Mucosa of descending colon (tissue), 3 donors: ENCODE measurements at regions not wholly inside any gene's neighbourhood (a gene's known extent, or its start where the extent isn't known, plus 50 kb on each side); places are given as distances from the start of the nearest gene placed in this dataset.

ENCODE experiments used
- ATAC-seq: fragments of 200-7000 bp; cut with Tn5 transposase; one replicate; pipeline ENCODE4 v1.9.1; 2020; ENCODE audit warnings: mild to moderate bottlenecking, moderate library complexity
- DNase-seq, 3 donors: peaks; one replicate each; pipeline ENCODE4 v3.0.0-alpha.2; 2020
- H3K36me3 ChIP-seq: fragments of 200-600 bp; one replicate; pipeline ENCODE4 v1.8.0; 2021; ENCODE audit warnings: low read depth, mild to moderate bottlenecking
- H3K4me1 ChIP-seq: fragments of 200-600 bp; one replicate; pipeline ENCODE4 v1.8.0; 2021; ENCODE audit warnings: low read depth, mild to moderate bottlenecking
- H3K4me3 ChIP-seq: fragments of 200-600 bp; one replicate; pipeline ENCODE4 v1.8.0; 2021; ENCODE audit warnings: mild to moderate bottlenecking
- H3K9me3 ChIP-seq: fragments of 200-600 bp; one replicate; pipeline ENCODE4 v1.8.0; 2021; ENCODE audit warnings: mild to moderate bottlenecking
- intact Hi-C, 2 donors: fragments of 100-400 bp; cut with DNase I in 1 of 2; cut with micrococcal nuclease in 1 of 2; formaldehyde crosslinking; loops; one replicate each; pipeline versions ENCODE4 v1.11.0 to v1.11.1; 2022; cut with DNase I, micrococcal nuclease
- TF ChIP-seq, protein P1 (sequence below): fragments of 200-600 bp; IDR thresholded peaks from one replicate; pipeline ENCODE4 v1.8.0; 2022; ENCODE audit warnings: antibody characterized with exemption, mild to moderate bottlenecking
- donor health status: DM: no; HTN: no; CAD: no; lungs with moderate emphysema.
- donor health status: DM: no; HTN: no; CAD: no.
- donor health status: DM: no; HTN: yes; CAD: no.

DNA sequence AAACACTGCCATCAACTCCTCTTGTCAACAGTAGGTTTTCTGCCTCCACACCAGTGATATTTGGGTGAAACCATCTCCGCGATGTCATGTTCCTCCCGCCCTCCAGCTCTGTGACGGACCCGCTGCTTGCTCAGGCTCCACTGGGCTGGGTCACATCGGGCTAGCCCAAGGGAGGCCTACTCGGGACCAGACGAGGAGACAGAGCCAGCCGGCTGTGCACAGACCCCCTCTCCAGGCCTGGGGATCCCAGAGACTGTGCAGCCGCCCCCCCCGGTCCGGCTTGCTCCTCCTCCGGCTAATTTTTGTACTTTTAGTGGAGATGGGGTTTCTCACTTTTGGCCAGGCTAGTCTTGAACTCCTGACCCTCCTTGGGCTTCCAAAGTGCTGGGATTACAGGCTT lies 202.4 kb upstream of the PRDM9 start:
- Histone ChIP-seq H3K36me3 (no peaks in the 10 kb centered on the region), H3K4me1 (no peaks in the 10 kb centered on the region), H3K9me3 (peaks cover 15% of the 10 kb centered on the region), H3K4me3 (no peak overlapping the region)
- TF ChIP-seq, protein P1, sequence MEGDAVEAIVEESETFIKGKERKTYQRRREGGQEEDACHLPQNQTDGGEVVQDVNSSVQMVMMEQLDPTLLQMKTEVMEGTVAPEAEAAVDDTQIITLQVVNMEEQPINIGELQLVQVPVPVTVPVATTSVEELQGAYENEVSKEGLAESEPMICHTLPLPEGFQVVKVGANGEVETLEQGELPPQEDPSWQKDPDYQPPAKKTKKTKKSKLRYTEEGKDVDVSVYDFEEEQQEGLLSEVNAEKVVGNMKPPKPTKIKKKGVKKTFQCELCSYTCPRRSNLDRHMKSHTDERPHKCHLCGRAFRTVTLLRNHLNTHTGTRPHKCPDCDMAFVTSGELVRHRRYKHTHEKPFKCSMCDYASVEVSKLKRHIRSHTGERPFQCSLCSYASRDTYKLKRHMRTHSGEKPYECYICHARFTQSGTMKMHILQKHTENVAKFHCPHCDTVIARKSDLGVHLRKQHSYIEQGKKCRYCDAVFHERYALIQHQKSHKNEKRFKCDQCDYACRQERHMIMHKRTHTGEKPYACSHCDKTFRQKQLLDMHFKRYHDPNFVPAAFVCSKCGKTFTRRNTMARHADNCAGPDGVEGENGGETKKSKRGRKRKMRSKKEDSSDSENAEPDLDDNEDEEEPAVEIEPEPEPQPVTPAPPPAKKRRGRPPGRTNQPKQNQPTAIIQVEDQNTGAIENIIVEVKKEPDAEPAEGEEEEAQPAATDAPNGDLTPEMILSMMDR: no peak
- ATAC-seq (no peak), DNase-seq (no peak)
- intact Hi-C loops: no loop called here

DNA sequence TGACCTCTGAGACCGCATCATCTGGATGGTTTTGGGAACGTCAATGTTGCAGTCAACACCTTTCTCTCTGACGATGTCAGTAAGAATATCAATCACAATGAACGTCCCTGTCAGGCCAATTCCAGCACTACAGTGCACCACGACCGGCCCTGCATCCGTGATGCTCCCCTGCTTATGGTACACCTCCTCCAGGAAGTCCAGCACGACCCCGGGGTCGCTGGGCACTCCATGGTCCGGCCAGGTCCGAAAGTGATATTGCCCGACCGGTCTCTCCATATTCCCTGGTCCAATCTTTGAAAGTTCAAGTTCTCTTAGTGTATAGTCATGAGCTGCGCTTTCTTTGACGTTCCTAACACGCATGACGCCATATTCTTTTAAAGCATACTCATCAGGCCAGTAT lies 203.6 kb upstream of the PRDM9 start:
- DNase-seq (no peak), ATAC-seq (no peak)
- H3K9me3 ChIP-seq: peaks cover 15% of the 10 kb centered on the region
- no peak overlapping the region for H3K4me3 ChIP-seq
- intact Hi-C loops: no loop called here
- TF ChIP-seq, protein P1: no peak
- H3K36me3 ChIP-seq: no peaks in the 10 kb centered on the region
- no peaks in the 10 kb centered on the region for H3K4me1 ChIP-seq

DNA sequence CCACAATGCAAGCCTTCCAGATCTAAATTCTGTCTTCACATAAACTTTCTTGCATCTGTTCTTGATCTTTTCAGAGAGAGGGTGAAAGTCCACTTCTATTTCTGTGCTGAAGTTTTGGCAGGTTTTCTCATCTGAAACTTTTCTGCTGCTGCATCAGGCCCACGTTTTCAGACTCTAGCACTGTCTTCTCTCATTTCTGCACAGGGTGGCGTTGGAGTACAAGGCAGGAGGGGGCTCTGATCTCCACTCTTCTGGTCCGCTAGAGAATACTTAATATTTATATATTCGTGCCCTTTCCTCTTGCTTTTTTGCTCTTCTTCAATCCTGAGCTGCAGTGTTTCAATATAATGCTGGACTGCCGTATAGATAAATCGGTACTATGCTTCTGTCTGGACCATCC lies 204.0 kb upstream of the PRDM9 start:
- TF ChIP-seq, protein P1: no peak

DNA sequence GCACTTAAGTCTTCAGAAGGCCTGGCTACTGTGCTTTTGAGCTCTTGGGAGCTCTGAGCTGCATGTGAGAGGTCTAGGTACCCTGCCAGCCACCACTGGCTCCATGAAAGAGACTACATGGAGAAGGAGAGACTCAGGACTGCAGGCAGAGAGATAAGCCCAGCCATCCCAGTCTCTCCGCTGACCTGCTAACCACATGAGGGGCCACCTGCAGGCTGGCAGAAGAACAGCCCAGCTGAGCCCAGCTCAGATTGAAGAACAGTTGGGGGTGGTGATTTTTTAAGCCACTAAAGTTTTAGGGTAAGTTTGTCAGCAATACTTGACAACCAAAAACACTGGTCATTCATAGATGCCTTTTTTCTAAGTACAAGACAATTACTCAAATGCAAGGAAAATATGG lies 205.0 kb upstream of the PRDM9 start:
- Histone ChIP-seq H3K36me3 (no peaks in the 10 kb centered on the region), H3K4me1 (no peaks in the 10 kb centered on the region), H3K4me3 (no peak overlapping the region), H3K9me3 (peaks cover 15% of the 10 kb centered on the region)
- TF ChIP-seq, protein P1: no peak
- DNase-seq (no peak), ATAC-seq (no peak)
- intact Hi-C loops: no loop called here

More for the DNA sequence above, 204.0 kb upstream of the PRDM9 start:
- ATAC-seq (no peak), DNase-seq (no peak)
- Histone ChIP-seq H3K4me1 (no peaks in the 10 kb centered on the region), H3K9me3 (peaks cover 15% of the 10 kb centered on the region), H3K4me3 (no peak overlapping the region), H3K36me3 (no peaks in the 10 kb centered on the region)
- intact Hi-C loops: no loop called here

DNA sequence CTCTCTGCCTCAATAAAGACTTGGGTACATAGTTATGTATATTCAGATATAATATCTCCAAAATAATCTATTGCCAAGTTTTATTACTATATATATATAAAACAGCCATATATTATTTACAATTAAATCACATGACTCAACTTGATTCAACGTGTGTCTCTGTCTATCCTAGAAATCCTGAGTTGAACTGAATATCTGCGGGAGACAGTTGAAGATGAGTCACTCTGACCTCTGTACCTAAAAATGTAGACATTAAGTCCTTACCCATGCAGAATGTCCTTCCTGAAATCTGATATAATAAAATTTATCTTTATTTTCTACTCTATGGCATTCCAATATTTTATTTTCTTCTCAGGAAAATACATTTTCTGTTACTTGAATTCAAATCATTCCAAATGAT lies 218.2 kb upstream of the PRDM9 start:
- TF ChIP-seq, protein P1: no peak
- no peaks in the 10 kb centered on the region for H3K36me3 ChIP-seq
- H3K4me1 ChIP-seq: no peaks in the 10 kb centered on the region
- intact Hi-C loops: no loop called here
- H3K9me3 ChIP-seq: no peaks in the 10 kb centered on the region
- DNase-seq: no peak
- no peak overlapping the region for H3K4me3 ChIP-seq
- ATAC-seq: no peak

DNA sequence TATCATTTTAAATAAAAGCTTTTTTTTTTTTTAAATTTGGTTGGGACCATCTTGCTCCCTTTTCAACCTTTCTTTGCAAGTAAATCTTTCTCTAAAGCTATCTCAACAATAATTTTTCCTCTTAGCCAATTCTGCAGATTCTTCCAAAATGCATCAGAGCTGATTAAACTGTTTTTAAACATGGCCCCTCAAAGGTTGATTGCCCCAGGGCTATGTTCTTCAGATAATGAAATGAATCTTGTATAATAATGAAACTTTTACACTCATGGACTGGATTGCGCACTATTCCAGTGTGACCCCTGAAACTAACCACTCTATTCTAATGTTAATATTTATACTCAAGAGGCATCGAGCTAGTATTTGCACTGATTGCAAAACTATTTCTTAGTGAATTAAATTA lies 222.8 kb upstream of the PRDM9 start:
- intact Hi-C loops: no loop called here
- no peaks in the 10 kb centered on the region for H3K36me3 ChIP-seq
- DNase-seq: no peak
- no peak overlapping the region for H3K4me3 ChIP-seq
- TF ChIP-seq, protein P1: no peak
- no peak for ATAC-seq
- no peaks in the 10 kb centered on the region for H3K4me1 ChIP-seq
- H3K9me3 ChIP-seq: no peaks in the 10 kb centered on the region
